ENCODE measurements at regions not wholly inside any gene's neighbourhood (a gene's known extent, or its start where the extent isn't known, plus 50 kb on each side); places are given as distances from the start of the nearest gene placed in this dataset.

DNA sequence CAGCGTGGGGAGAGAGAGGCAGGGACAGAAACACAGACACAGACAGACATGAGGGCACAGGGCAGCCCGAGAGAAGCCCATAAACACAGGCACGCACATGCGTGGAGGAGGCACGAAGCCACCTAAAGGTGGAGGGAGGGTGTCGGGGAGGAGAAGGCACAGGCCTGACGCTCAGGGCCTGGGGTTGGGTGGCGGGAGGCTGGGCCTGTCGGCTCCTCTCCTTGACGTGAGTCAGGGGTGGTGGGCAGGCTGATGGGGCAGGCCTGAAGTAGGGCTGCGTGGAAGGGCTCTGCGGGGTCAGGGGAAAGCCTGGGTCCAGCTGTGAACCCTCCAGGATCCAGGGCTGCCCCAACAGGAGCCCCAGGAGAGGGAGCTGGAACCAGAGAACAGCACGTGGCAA is 74.2 kb downstream of the EPHB3 start:
- H3K9me1 ChIP-seq (ENCODE audit: insufficient read depth, low read length) = peaks cover 8% of the 10 kb centered on the region
- no peak overlapping the region for H4K8ac ChIP-seq (ENCODE audit: low read depth in 2 of 2, low read length in 2 of 2)
- H3K9ac ChIP-seq (ENCODE audit: low read depth, low read length) = no peak overlapping the region
- in situ Hi-C loops (cut with MboI; ENCODE audit: low sequenced_read_pairs) = no loop called here
- peak overlapping the region; percentile 46; the same call in 1 of the 2 replicates for H4K91ac ChIP-seq (ENCODE audit: insufficient read depth, low read depth, low read length)
- no peak overlapping the region for H3K4me2 ChIP-seq (ENCODE audit: low read depth, low read length)
- dilution Hi-C loops (cut with HindIII; ENCODE audit: low sequenced_read_pairs, unreplicated experiment) = no loop called here
- POLR2A ChIA-PET (ENCODE audit: unreplicated experiment) = interaction anchor here (0.5 kb wide), 1 partner anchor 61 kb away, joined by 3 read pairs; no protein-coding TSS in a partner anchor
- H3K23ac ChIP-seq (ENCODE audit: low read depth, low read length) = no peak overlapping the region
- H2BK20ac ChIP-seq (ENCODE audit: low read depth, low read length) = 0 out of 2 replicates have a peak overlapping the region, but pooled peaks have one; percentile 1
- H3K4me3 ChIP-seq (ENCODE audit: insufficient read depth, low read depth, low read length) = no peak overlapping the region
- H3K79me1 ChIP-seq (ENCODE audit: low read depth in 1 of 2, low read length in 2 of 2) = no peaks in the 10 kb centered on the region
- WGBS, 2 experiments (ENCODE audit: extremely low coverage in 2 of 2, insufficient read length in 1 of 2) = 61% methylated on average over 4 of the region's 13 CpGs; no CpG with 5 or more reads in 1 of the 2 experiments
- no peak overlapping the region for H3K14ac ChIP-seq (replicated peaks; ENCODE audit: low read depth, low read length)
- no peak for TF ChIP-seq MAFK (IDR thresholded peaks at IDR 0.05; ENCODE audit: low read depth, low read length)
- TF ChIP-seq, protein P1, sequence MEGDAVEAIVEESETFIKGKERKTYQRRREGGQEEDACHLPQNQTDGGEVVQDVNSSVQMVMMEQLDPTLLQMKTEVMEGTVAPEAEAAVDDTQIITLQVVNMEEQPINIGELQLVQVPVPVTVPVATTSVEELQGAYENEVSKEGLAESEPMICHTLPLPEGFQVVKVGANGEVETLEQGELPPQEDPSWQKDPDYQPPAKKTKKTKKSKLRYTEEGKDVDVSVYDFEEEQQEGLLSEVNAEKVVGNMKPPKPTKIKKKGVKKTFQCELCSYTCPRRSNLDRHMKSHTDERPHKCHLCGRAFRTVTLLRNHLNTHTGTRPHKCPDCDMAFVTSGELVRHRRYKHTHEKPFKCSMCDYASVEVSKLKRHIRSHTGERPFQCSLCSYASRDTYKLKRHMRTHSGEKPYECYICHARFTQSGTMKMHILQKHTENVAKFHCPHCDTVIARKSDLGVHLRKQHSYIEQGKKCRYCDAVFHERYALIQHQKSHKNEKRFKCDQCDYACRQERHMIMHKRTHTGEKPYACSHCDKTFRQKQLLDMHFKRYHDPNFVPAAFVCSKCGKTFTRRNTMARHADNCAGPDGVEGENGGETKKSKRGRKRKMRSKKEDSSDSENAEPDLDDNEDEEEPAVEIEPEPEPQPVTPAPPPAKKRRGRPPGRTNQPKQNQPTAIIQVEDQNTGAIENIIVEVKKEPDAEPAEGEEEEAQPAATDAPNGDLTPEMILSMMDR (conservative IDR thresholded peaks at IDR 0.05; ENCODE audit: low read depth, low read length) = no peak
- TF ChIP-seq, protein P2, sequence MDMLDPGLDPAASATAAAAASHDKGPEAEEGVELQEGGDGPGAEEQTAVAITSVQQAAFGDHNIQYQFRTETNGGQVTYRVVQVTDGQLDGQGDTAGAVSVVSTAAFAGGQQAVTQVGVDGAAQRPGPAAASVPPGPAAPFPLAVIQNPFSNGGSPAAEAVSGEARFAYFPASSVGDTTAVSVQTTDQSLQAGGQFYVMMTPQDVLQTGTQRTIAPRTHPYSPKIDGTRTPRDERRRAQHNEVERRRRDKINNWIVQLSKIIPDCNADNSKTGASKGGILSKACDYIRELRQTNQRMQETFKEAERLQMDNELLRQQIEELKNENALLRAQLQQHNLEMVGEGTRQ (IDR thresholded peaks at IDR 0.05; ENCODE audit: low read depth, low read length) = no peak
- TF ChIP-seq SMC3 (IDR thresholded peaks at IDR 0.05; ENCODE audit: low read depth, low read length) = no peak
- TF ChIP-seq FOS (IDR thresholded peaks at IDR 0.05; ENCODE audit: low read depth, low read length) = no peak
- TF ChIP-seq CHD1 (IDR thresholded peaks at IDR 0.05; ENCODE audit: low read depth, low read length) = no peak
- TF ChIP-seq POLR2A (IDR thresholded peaks at IDR 0.05; ENCODE audit: low read depth, low read length) = no peak
- no peak for TF ChIP-seq RAD21 (IDR thresholded peaks at IDR 0.05; ENCODE audit: low read length)
- TF ChIP-seq NFE2L2 (IDR thresholded peaks at IDR 0.05; ENCODE audit: low read depth, low read length) = no peak
- no peak for TF ChIP-seq CEBPB (IDR thresholded peaks at IDR 0.05; ENCODE audit: low read depth, low read length)
- no peak for TF ChIP-seq RFX5 (IDR thresholded peaks at IDR 0.05; ENCODE audit: low read depth, low read length)
- peak overlapping the region; percentile 66 for H3K4ac ChIP-seq (ENCODE audit: low read depth, low read length)
- no peaks in the 10 kb centered on the region for H3K36me3 ChIP-seq (ENCODE audit: control insufficient read depth, insufficient read depth, low read length)
- H3K9me3 ChIP-seq (ENCODE audit: control insufficient read depth, insufficient read depth, low read length) = no peaks in the 10 kb centered on the region
- no peak overlapping the region for H4K5ac ChIP-seq (ENCODE audit: low read depth, low read length)
- 0 out of 3 replicates have a peak overlapping the region, but pooled peaks have one; percentile 28 for H2BK15ac ChIP-seq (ENCODE audit: low read depth, low read length)
- no peak overlapping the region for H2AFZ ChIP-seq (replicated peaks; ENCODE audit: low read length, poor library complexity)
- peak overlapping the region; percentile 81 for H2AK5ac ChIP-seq (ENCODE audit: low read depth, low read length)
- CTCF ChIA-PET = interaction anchor here (0.6 kb wide), 1 partner anchor 898 kb away, joined by 5 read pairs; no protein-coding TSS in a partner anchor
- H3K56ac ChIP-seq (ENCODE audit: extremely low read depth, insufficient read depth, low read length) = no peak overlapping the region
- DNase-seq = no peak
- peak overlapping the region; percentile 28; the same call in 1 of the 2 replicates for H3K18ac ChIP-seq (ENCODE audit: low read depth, low read length)
- intact Hi-C loops (cut with micrococcal nuclease) = loop anchor here (1.0 to 2.0 kb wide), 2 partner anchors 31 to 67 kb away; no protein-coding TSS in a partner anchor
- peaks cover 15% of the 10 kb centered on the region for H3K4me1 ChIP-seq (ENCODE audit: control insufficient read depth, insufficient read depth, low read length)
- no peak overlapping the region for H2AK9ac ChIP-seq (replicated peaks; ENCODE audit: low read depth, low read length, poor library complexity)
- BruUV-seq (replicated peaks) = no TSS peak
- no peak overlapping the region for H3K27ac ChIP-seq (ENCODE audit: insufficient read depth, low read length)
- H3K27me3 ChIP-seq (ENCODE audit: control insufficient read depth, insufficient read depth, low read length) = peaks cover 21% of the 10 kb centered on the region
- H4K20me1 ChIP-seq (ENCODE audit: insufficient read depth, low read length) = no peaks in the 10 kb centered on the region
- H2BK120ac ChIP-seq (ENCODE audit: low read depth, low read length) = peak overlapping the region; percentile 19; the same call in 1 of the 2 replicates
- no peak overlapping the region for H2BK5ac ChIP-seq (ENCODE audit: low read depth, low read length, poor library complexity, severe bottlenecking)
- ATAC-seq (ENCODE audit: low read depth) = 0 out of 2 replicates have a peak, but pooled peaks have one; percentile 5

Data from IMR-90 (cell line).